ENCODE measurements at regions not wholly inside any gene's neighbourhood (a gene's known extent, or its start where the extent isn't known, plus 50 kb on each side); places are given as distances from the start of the nearest gene placed in this dataset.

- H3K27me3 Mint-ChIP-seq = peaks cover 3% of the 10 kb centered on the region
- Histone ChIP-seq H3K4me3 (ENCODE audit: control extremely low read depth in 1 of 5, extremely low read depth in 1 of 5, insufficient read depth in 1 of 5, low read depth in 2 of 5, low read length in 4 of 5) (no peak overlapping the region), H3K9ac (ENCODE audit: low read length) (no peak overlapping the region), H3K27ac (ENCODE audit: low read length in 2 of 2) (no peak overlapping the region), H3K4me2 (replicated peaks; ENCODE audit: low read depth, low read length, poor library complexity, severe bottlenecking) (no peak overlapping the region), H4K20me1 (ENCODE audit: control insufficient read depth, insufficient read depth, low read length, poor library complexity, severe bottlenecking) (no peaks in the 10 kb centered on the region), H3K9me3 (ENCODE audit: control extremely low read depth in 1 of 3, control insufficient read depth in 2 of 3, insufficient read depth in 1 of 3, low read length in 2 of 3) (peaks cover 0 to 11% (median 3%) of the 10 kb centered on the region in 3 donors), H3K79me2 (ENCODE audit: control insufficient read depth, insufficient read depth, low read length) (no peaks in the 10 kb centered on the region), H2AFZ (ENCODE audit: insufficient read depth, low read depth, low read length, poor library complexity, severe bottlenecking) (no peak overlapping the region), H3K36me3 (replicated peaks in 1 of 2; ENCODE audit: control extremely low read depth in 1 of 2, control insufficient read depth in 1 of 2, extremely low read depth in 1 of 2, insufficient read depth in 2 of 2, low read length in 1 of 2) (no peaks in the 10 kb centered on the region), H3K4me1 (ENCODE audit: control insufficient read depth in 2 of 2, insufficient read depth in 2 of 2, low read length in 2 of 2) (no peaks in the 10 kb centered on the region), H3K27me3 (replicated peaks in 1 of 4; ENCODE audit: control extremely low read depth in 1 of 4, control insufficient read depth in 3 of 4, insufficient read depth in 4 of 4, low read length in 3 of 4) (no peaks in the 10 kb centered on the region)
- ATAC-seq (ENCODE audit: low read depth) (no peak), DNase-seq (no peak)
- CTCF ChIA-PET = no interaction called here
- H3K9me3 Mint-ChIP-seq (ENCODE audit: insufficient read depth) = peaks cover 3% of the 10 kb centered on the region
- no peaks in the 10 kb centered on the region for H3K4me1 Mint-ChIP-seq
- TF ChIP-seq EZH2 (IDR thresholded peaks at IDR 0.05; ENCODE audit: borderline replicate concordance, insufficient read depth, low read depth, low read length, poor library complexity, severe bottlenecking) = no peak
- no peak for TF ChIP-seq CTCF (IDR thresholded peaks at IDR 0.05)
- H3K27ac Mint-ChIP-seq = no peak overlapping the region
- no peak overlapping the region for H3K4me3 Mint-ChIP-seq
- POLR2A ChIA-PET = no interaction called here
- WGBS (ENCODE audit: insufficient coverage) = 100% methylated on average over 1 of the region's 2 CpGs
- intact Hi-C loops (cut with micrococcal nuclease) = no loop called here
These were observed 332.0 kb downstream of the CYRIA start for GRCh38 chr2:16333681-16334080.

- intact Hi-C loops (cut with micrococcal nuclease) = no loop called here
- H3K4me1 Mint-ChIP-seq = no peaks in the 10 kb centered on the region
- Histone ChIP-seq H4K20me1 (ENCODE audit: control insufficient read depth, insufficient read depth, low read length, poor library complexity, severe bottlenecking) (no peaks in the 10 kb centered on the region), H3K27me3 (replicated peaks in 1 of 4; ENCODE audit: control extremely low read depth in 1 of 4, control insufficient read depth in 3 of 4, insufficient read depth in 4 of 4, low read length in 3 of 4) (no peaks in the 10 kb centered on the region), H3K9ac (ENCODE audit: low read length) (no peak overlapping the region), H3K4me3 (ENCODE audit: control extremely low read depth in 1 of 5, extremely low read depth in 1 of 5, insufficient read depth in 1 of 5, low read depth in 2 of 5, low read length in 4 of 5) (no peak overlapping the region), H2AFZ (ENCODE audit: insufficient read depth, low read depth, low read length, poor library complexity, severe bottlenecking) (no peak overlapping the region), H3K4me1 (ENCODE audit: control insufficient read depth in 2 of 2, insufficient read depth in 2 of 2, low read length in 2 of 2) (no peaks in the 10 kb centered on the region), H3K79me2 (ENCODE audit: control insufficient read depth, insufficient read depth, low read length) (no peaks in the 10 kb centered on the region), H3K36me3 (replicated peaks in 1 of 2; ENCODE audit: control extremely low read depth in 1 of 2, control insufficient read depth in 1 of 2, extremely low read depth in 1 of 2, insufficient read depth in 2 of 2, low read length in 1 of 2) (no peaks in the 10 kb centered on the region), H3K4me2 (replicated peaks; ENCODE audit: low read depth, low read length, poor library complexity, severe bottlenecking) (no peak overlapping the region), H3K27ac (ENCODE audit: low read length in 2 of 2) (no peak overlapping the region), H3K9me3 (ENCODE audit: control extremely low read depth in 1 of 3, control insufficient read depth in 2 of 3, insufficient read depth in 1 of 3, low read length in 2 of 3) (peaks cover 0 to 5% (median 0%) of the 10 kb centered on the region in 3 donors)
- 91% methylated on average over 5 of the region's 8 CpGs for WGBS (ENCODE audit: insufficient coverage)
- DNase-seq (no peak), ATAC-seq (ENCODE audit: low read depth) (no peak)
- no peaks in the 10 kb centered on the region for H3K9me3 Mint-ChIP-seq (ENCODE audit: insufficient read depth)
- H3K27ac Mint-ChIP-seq = no peak overlapping the region
- no peak for TF ChIP-seq CTCF (IDR thresholded peaks at IDR 0.05)
- TF ChIP-seq EZH2 (IDR thresholded peaks at IDR 0.05; ENCODE audit: borderline replicate concordance, insufficient read depth, low read depth, low read length, poor library complexity, severe bottlenecking) = no peak
- no peaks in the 10 kb centered on the region for H3K27me3 Mint-ChIP-seq
- H3K4me3 Mint-ChIP-seq = no peak overlapping the region
- CTCF ChIA-PET = no interaction called here
- POLR2A ChIA-PET = no interaction called here
These were observed 332.7 kb downstream of the CYRIA start for GRCh38 chr2:16332681-16333557.

All from B cell (primary cell).